Heart left ventricle (tissue), 16 donors: ENCODE measurements at regions not wholly inside any gene's neighbourhood (a gene's known extent, or its start where the extent isn't known, plus 50 kb on each side); places are given as distances from the start of the nearest gene placed in this dataset.
A peak's percentile ranks its signal among the peaks of the same experiment; 100 is the strongest.

ENCODE experiments used
- ATAC-seq, 4 donors: fragments of 200-7000 bp; cut with Tn5 transposase; one replicate each; pipeline ENCODE4 v1.9.1; 2020 to 2022; ENCODE audit warnings: moderate library complexity in 4 of 4, mild to moderate bottlenecking in 3 of 4, moderate number of reproducible peaks in 1 of 4
- DNase-seq, 5 donors: peaks; one replicate each; pipeline ENCODE4 v3.0.0-alpha.2; 2020
- H3K27ac ChIP-seq, 12 donors: fragments of 200-600 bp; sonication (generic) in 4 of 12; one replicate each; pipeline versions ENCODE4 v1.5.0 to v1.8.0; 2016 to 2022; ENCODE audit warnings: mild to moderate bottlenecking in 2 of 12
- H3K27me3 ChIP-seq, 9 donors: fragments of 200-600 bp; sonication (generic) in 2 of 9; one replicate each; pipeline versions ENCODE4 v1.5.1 to v1.8.0; 2016 to 2022; ENCODE audit warnings: mild to moderate bottlenecking in 3 of 9
- H3K36me3 ChIP-seq, 9 donors: fragments of 200-600 bp; sonication (generic) in 2 of 9; one replicate each; pipeline versions ENCODE4 v1.5.0 to v1.8.0; 2018 to 2022; ENCODE audit warnings: mild to moderate bottlenecking in 2 of 9
- H3K4me1 ChIP-seq, 12 donors: fragments of 200-600 bp; sonication (generic) in 4 of 12; one replicate each; pipeline versions ENCODE4 v1.5.0 to v1.8.0; 2016 to 2022; ENCODE audit warnings: mild to moderate bottlenecking in 3 of 12
- H3K4me3 ChIP-seq, 12 donors: fragments of 200-600 bp; sonication (generic) in 4 of 12; one replicate each; pipeline versions ENCODE4 v1.5.0 to v1.8.0; 2017 to 2022; ENCODE audit warnings: mild to moderate bottlenecking in 9 of 12, moderate library complexity in 4 of 12
- H3K9me3 ChIP-seq, 12 donors: fragments of 200-600 bp; sonication (generic) in 4 of 12; one replicate each; pipeline versions ENCODE4 v1.5.0 to v1.8.0; 2016 to 2022; ENCODE audit warnings: mild to moderate bottlenecking in 1 of 12
- POLR2A ChIP-seq, 2 donors: fragments of 450-650 bp; IDR thresholded peaks; one replicate each; pipeline ENCODE4 v1.6.1; 2017; ENCODE audit warnings: antibody characterized with exemption in 2 of 2, mild to moderate bottlenecking in 2 of 2, moderate library complexity in 2 of 2
- WGBS, 4 donors: extraction: QIAGEN DNeasy Blood & Tissue Kit in 2 of 4; methylation state at CpG; one replicate each; pipeline versions ENCODE4 v1.1.5 to v1.1.7; 2013 to 2018; 5-methylcytosine and 5-hydroxymethylcytosine counted together
- intact Hi-C, 10 donors: fragments of 100-400 bp; cut with DNase I; formaldehyde crosslinking; loops; one replicate each; pipeline versions ENCODE4 v1.11.1 to v1.14.2; 2022
- TF ChIP-seq, protein P1 (sequence below), 12 donors: fragments of 200-600 bp; sonication (generic) in 4 of 12; IDR thresholded peaks; one replicate each; pipeline versions ENCODE4 v1.5.0 to v1.8.0; 2018 to 2022; ENCODE audit warnings: antibody characterized with exemption in 12 of 12, mild to moderate bottlenecking in 5 of 12
- donor health status: ischemic (EF 13 %, LVEDD 7.1; RV severe dilation, severe dysfunction).
- donor health status: healthy with polysubstance abuse.
- donor health status: DM: no; HTN: yes; CAD: no.
- donor health status: DM: no; HTN: no; CAD: no.
- donor health status: ischemic (EF 25% LVEDD 6.9; RV normal size, moderate dysfunction).
- donor health status: ischemic (EF 25% LVEDD 5.7; RV mildly dilated, moderate dysfunction).
- donor health status: healthy.
- donor health status: DM: yes; HTN: yes; CAD: no.
- donor health status: ischemic (EF 35%, LVEDD 5.7; RV mildly dilated, moderate dysfunction).
- donor health status: nonischemic (EF 11% LVEDD 7.7; RV severe dilation, severe dysfunction).
- donor health status: DM: yes; HTN: yes; CAD: no.
- donor health status: PGD.
- donor health status: ischemic (EF 29% LVEDD 5.4; RV normal size, mild dysfunction).
- donor health status: nonischemic (EF 23%, LVEDD 6.1; RV moderate dilation, normal function).

DNA sequence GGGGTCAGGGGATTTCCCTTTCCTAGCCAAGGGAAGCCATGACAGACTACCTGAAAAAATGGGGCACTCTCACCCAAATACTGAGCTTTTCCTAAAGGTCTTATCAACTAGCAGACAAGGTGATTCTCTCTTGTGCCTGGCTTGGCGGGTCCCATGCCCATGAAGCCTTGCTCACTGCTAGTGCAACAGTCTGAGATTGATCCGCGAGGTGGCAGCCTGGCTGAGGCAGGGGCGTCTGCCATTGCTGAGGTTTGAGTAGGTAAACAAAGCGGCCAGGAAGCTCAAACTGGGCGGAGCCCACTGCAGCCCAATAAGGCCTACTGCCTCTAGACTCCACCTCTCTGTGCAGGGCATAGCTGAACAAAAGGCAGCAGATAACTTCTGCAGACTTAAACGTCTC lies 152.6 kb upstream of the PMFBP1 start:
- DNase-seq, result no peak
- WGBS, 4 donors, result 85 to 96% (median 94%) methylated on average over 7 of the region's 7 CpGs
- Histone ChIP-seq H3K4me1 (no peaks in the 10 kb centered on the region), H3K9me3 (peaks cover 0 to 17% (median 2%) of the 10 kb centered on the region in 12 donors), H3K36me3 (no peaks in the 10 kb centered on the region), H3K4me3 (no peak overlapping the region), H3K27ac (no peak overlapping the region), H3K27me3 (no peaks in the 10 kb centered on the region)
- intact Hi-C loops, result no loop called here
- ATAC-seq, result no peak
- no peak for TF ChIP-seq POLR2A (IDR thresholded peaks at IDR 0.05)
- TF ChIP-seq, protein P1, sequence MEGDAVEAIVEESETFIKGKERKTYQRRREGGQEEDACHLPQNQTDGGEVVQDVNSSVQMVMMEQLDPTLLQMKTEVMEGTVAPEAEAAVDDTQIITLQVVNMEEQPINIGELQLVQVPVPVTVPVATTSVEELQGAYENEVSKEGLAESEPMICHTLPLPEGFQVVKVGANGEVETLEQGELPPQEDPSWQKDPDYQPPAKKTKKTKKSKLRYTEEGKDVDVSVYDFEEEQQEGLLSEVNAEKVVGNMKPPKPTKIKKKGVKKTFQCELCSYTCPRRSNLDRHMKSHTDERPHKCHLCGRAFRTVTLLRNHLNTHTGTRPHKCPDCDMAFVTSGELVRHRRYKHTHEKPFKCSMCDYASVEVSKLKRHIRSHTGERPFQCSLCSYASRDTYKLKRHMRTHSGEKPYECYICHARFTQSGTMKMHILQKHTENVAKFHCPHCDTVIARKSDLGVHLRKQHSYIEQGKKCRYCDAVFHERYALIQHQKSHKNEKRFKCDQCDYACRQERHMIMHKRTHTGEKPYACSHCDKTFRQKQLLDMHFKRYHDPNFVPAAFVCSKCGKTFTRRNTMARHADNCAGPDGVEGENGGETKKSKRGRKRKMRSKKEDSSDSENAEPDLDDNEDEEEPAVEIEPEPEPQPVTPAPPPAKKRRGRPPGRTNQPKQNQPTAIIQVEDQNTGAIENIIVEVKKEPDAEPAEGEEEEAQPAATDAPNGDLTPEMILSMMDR (IDR thresholded peaks at IDR 0.05), result no peak

DNA sequence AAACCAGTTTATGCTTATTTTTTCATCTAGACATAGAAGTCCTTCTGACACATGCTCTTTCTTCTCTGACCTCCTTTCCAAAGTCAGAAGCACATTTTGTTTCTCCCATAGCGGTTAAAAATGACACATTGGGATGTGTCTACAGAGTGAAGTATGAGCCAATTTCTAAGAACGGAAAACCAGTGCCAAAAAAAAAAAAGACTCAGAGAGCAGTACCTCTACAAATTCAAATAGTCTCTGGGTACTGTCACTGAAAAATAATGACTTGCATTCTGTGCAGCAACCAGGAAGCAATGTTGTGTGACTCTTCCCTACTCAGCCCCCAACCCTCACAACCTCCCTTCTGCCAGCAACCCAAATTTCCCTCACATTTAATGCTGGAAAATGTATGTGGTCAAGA lies 145.5 kb upstream of the PMFBP1 start:
- intact Hi-C loops, result no loop called here
- 40 to 62% (median 51%) methylated on average over 2 of the region's 2 CpGs for WGBS, 4 donors
- Histone ChIP-seq H3K4me3 (no peak overlapping the region), H3K27me3 (no peaks in the 10 kb centered on the region), H3K9me3 (peaks cover 0 to 10% (median 0%) of the 10 kb centered on the region in 12 donors), H3K27ac (no peak overlapping the region), H3K4me1 (peaks cover 0 to 5% (median 0%) of the 10 kb centered on the region in 12 donors), H3K36me3 (no peaks in the 10 kb centered on the region)
- no peak for TF ChIP-seq POLR2A (IDR thresholded peaks at IDR 0.05)
- TF ChIP-seq, protein P1 (IDR thresholded peaks at IDR 0.05), result no peak
- peak in 1 of 4 donors; percentile 85 for ATAC-seq
- DNase-seq, result no peak

DNA sequence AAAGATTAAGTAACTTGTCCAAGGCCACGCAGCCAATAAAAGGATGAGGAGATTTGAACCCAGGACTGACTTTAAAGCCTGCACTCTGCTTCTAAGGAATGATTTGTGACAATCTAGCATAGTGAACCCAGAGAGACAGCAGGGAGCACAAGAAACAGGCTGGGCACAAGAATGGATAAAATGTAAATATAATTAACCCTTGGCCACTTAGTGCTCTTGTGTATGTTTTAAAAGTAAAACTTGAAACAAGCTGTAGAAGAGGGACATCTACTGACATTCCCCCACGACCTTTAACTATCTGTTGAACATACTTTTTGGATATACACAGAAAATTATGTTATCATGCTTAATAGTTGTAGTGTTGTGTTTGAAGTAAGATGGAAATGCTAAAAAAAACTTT lies 141.9 kb upstream of the PMFBP1 start:
- Histone ChIP-seq H3K27ac (no peak overlapping the region), H3K36me3 (no peaks in the 10 kb centered on the region), H3K4me1 (peaks cover 0 to 5% (median 0%) of the 10 kb centered on the region in 12 donors), H3K9me3 (peaks cover 0 to 4% (median 0%) of the 10 kb centered on the region in 12 donors), H3K27me3 (no peaks in the 10 kb centered on the region), H3K4me3 (no peak overlapping the region)
- ATAC-seq, result no peak
- no peak for DNase-seq
- TF ChIP-seq POLR2A (IDR thresholded peaks at IDR 0.05), result no peak
- TF ChIP-seq, protein P1 (IDR thresholded peaks at IDR 0.05), result no peak
- 72 to 77% (median 73%) methylated on average over 2 of the region's 2 CpGs for whole genome bisulfite sequencing, 4 donors
- intact Hi-C loops, result no loop called here

DNA sequence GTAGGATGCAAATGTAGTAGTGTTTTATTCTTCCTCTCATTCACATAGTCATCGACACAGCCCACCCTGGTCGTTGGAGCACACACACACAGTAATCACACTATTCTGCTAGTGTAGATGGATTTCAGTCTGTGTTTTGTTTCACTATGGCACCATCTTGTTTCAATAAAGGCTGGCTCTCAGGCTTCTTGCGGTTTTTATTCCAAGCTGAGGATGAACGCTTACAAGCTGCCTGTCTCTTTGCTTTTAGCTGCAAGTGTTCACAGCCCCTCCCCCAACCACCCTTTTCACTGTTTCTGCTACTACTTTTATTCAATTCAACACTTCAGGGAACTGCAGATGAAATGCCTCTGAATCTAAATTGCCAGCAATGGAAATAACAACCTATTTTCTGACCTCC lies 140.9 kb upstream of the PMFBP1 start:
- Histone ChIP-seq H3K9me3 (peaks cover 0 to 14% (median 3%) of the 10 kb centered on the region in 12 donors), H3K36me3 (no peaks in the 10 kb centered on the region), H3K4me3 (no peak overlapping the region), H3K27ac (no peak overlapping the region), H3K27me3 (no peaks in the 10 kb centered on the region), H3K4me1 (peaks cover 0 to 5% (median 0%) of the 10 kb centered on the region in 12 donors)
- intact Hi-C loops, result no loop called here
- DNase-seq (no peak), ATAC-seq (no peak)
- WGBS, 4 donors, result 59 to 72% (median 63%) methylated on average over 4 of the region's 4 CpGs
- TF ChIP-seq, protein P1 (IDR thresholded peaks at IDR 0.05), result no peak
- TF ChIP-seq POLR2A (IDR thresholded peaks at IDR 0.05), result no peak
